GM18867 (cell line): ENCODE measurements at regions not wholly inside any gene's neighbourhood (a gene's known extent, or its start where the extent isn't known, plus 50 kb on each side); places are given as distances from the start of the nearest gene placed in this dataset.

ENCODE experiments used
- ATAC-seq: cut with Tn5 transposase; IDR thresholded peaks from one replicate; pipeline ENCODE4 v1.9.1; 2021; ENCODE audit warnings: mild to moderate bottlenecking, moderate library complexity; ENCODE audit not compliant: unreplicated experiment

DNA sequence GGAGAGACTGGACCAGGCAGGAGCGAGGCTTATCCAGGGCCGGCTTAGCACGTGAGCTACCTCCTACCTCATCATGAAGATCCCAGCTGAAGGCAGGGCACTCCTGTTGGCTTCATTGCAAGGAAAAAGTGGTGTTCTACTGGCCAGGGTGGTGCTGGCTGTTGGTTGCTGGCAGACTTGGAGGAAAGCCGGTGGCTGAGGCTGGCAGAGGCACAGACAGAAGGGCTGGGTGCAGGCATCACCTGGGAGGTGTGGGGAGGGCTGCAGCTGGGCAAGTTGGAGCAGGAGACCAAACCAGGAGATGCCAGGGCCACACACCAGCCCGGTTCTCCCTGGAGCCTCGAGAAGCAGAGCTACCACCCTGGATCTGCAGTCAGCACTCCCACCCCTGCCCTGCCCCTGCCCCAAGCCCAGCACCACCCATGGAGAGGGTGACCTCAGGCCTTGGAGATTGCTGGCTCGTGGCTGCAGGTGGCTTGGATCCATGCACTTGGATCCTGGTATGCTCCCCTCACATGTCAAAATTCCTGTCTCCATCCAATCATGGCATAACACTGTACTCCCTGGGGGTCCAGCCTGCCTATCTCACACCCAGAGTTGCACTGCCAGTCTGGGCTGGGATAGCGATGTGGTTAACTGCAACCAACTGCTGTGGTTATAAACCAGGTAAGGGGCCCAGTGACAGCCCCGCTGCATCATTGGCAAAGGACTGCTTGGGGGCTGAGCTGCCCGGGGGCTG is 49.7 kb downstream of the GLI2 start:
- no peak for ATAC-seq

DNA sequence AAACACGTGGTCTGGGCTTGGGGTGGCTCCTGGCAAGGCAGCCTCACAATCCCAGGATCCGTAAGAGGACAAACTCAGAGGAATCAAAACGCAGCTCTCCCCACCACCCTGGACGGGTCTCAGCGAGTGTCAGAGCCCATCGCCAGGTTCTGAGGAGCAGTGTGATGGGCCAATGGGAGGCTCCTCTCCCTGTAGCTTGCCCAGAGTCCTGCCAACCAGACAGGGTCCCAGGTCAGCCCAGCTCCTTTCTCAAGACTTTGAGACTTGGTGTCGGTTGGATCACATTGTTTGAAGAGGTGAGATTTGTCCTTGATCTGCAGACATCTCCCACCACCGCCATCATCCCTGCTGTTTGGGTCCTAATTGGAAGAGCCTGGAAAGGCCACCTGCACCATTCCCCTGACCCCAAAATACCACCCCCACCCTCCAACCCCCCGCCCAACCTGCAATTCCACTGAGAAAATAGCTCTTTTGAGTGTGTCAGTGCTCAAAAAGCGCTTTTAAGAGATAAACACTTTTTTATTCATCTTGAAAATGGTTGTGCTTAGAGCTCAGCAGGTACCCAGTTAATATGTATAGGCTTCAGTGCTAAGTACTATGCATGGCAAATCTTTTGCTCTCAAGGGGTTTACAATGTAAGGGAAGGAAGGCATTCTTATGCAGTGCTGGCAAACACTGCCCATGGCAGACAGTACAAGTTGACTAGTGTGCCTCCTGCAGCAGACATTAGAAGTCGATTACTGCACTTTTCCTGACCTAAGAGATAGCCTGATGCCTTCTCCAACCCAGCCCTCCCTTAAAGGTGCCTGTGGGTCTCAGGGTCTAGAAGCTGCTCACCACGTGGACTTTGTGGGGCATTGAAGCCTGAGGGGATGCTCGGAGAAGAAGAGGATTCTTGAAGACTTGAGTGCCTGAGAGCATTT is 50.6 kb downstream of the GLI2 start:
- no peak for ATAC-seq

- ATAC-seq: no peak
Measured at GRCh38 chr2:120787111-120787821, 51.6 kb downstream of the GLI2 start.

GRCh38 chr2:120787822-120788700 is 52.4 kb downstream of the GLI2 start:
- ATAC-seq: no peak

- no peak for ATAC-seq
Measured at GRCh38 chr2:120791243-120791961, 55.7 kb downstream of the GLI2 start.

DNA sequence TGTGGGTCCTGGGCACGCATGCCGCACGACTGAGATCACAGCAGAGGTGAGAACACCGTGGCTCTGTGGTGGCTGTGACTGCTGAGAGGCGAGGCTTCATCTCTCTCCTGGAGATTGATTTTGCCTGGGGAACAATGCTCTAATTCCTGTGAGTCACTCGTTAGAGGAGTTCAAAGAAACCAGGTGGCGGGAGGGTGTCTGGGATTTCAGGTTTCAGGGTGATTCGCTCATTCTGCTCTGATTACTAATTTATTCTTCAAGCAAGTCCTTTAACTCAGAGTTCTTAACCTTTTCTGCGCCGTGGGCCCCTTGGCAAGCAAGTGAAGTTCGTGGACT is 56.3 kb downstream of the GLI2 start:
- ATAC-seq: no peak

GRCh38 chr2:120793682-120794403 is 58.2 kb downstream of the GLI2 start:
- no peak for ATAC-seq

GRCh38 chr2:120794716-120795115 is 59.0 kb downstream of the GLI2 start:
- no peak for ATAC-seq

GRCh38 chr2:120796094-120796493 is 60.4 kb downstream of the GLI2 start:
- ATAC-seq: no peak

GRCh38 chr2:120797421-120798221 is 62.0 kb downstream of the GLI2 start:
- ATAC-seq: no peak

- ATAC-seq: no peak
Measured at GRCh38 chr2:120798567-120799247, 63.0 kb downstream of the GLI2 start.

DNA sequence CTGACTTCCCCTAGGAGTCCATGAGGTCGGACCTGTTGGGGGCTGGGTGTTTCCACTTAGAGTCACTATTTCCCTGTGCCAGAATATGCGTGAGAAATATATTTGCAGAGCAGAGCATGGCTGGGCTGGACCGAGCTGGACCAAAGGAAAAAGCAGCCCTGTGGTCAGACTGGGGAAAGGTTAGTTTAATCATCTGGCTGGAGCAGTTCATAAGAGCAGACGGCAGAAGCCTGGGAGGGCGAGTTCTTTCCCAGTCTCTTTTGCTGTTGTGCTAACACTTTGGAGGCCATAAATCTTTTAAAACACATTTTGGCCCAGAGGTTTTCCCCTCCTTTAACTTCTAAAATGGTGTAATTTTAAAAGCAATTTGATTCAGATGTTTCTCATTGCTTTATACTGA is 66.5 kb downstream of the GLI2 start:
- no peak for ATAC-seq

GRCh38 chr2:120802867-120803484 is 67.3 kb downstream of the GLI2 start:
- ATAC-seq: no peak

- no peak for ATAC-seq
Measured at GRCh38 chr2:120803764-120804335, 68.2 kb downstream of the GLI2 start.

GRCh38 chr2:120804459-120804858 is 68.8 kb downstream of the GLI2 start:
- no peak for ATAC-seq

- ATAC-seq: no peak
Measured at GRCh38 chr2:120805011-120805410, 69.3 kb downstream of the GLI2 start.

DNA sequence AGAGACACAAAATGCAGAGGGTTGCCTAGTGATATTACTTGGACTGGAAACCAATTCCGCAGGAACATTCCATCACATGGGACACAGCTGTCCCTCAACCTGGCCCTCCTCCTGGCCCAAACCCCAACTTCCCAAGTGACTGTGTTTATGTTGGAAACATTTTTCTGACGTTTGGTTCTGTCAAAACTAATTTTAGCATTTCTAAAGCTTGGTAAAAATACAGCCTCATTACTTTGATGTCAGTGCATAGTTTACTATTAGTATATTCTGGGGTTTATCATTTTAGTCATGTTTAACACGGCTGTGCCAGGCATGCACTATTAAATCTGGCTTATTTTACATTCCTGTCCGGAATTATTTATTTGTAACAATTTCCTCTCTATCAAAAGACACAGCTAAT is 69.9 kb downstream of the GLI2 start:
- ATAC-seq: no peak
